Glutamatergic neuron (in vitro differentiated cells): ENCODE measurements at regions not wholly inside any gene's neighbourhood (a gene's known extent, or its start where the extent isn't known, plus 50 kb on each side); places are given as distances from the start of the nearest gene placed in this dataset.
A peak's percentile ranks its signal among the peaks of the same experiment; 100 is the strongest.

Experiments
- DNase-seq: peaks from one replicate; pipeline ENCODE4 v3.0.0; 2022
- H3K27ac Mint-ChIP-seq: one replicate; pipeline ENCODE4 v1.8.0; 2020; ENCODE audit warnings: mild to moderate bottlenecking, mixed read lengths, inconsistent platforms; ENCODE audit not compliant: unreplicated experiment
- H3K27me3 Mint-ChIP-seq: one replicate; pipeline ENCODE4 v1.8.0; 2020; ENCODE audit warnings: mild to moderate bottlenecking, moderate library complexity, mixed read lengths, inconsistent platforms; ENCODE audit not compliant: unreplicated experiment
- H3K36me3 Mint-ChIP-seq: one replicate; pipeline ENCODE4 v1.8.0; 2020; ENCODE audit warnings: mild to moderate bottlenecking, mixed read lengths, inconsistent platforms; ENCODE audit not compliant: unreplicated experiment
- H3K4me1 Mint-ChIP-seq: one replicate; pipeline ENCODE4 v1.8.0; 2020; ENCODE audit warnings: mild to moderate bottlenecking, low read depth, mixed read lengths, inconsistent platforms; ENCODE audit not compliant: unreplicated experiment
- H3K4me3 Mint-ChIP-seq: one replicate; pipeline ENCODE4 v1.8.0; 2020; ENCODE audit warnings: mild to moderate bottlenecking, mixed read lengths, inconsistent platforms; ENCODE audit not compliant: unreplicated experiment
- H3K9me3 Mint-ChIP-seq: one replicate; pipeline ENCODE4 v1.8.0; 2020; ENCODE audit warnings: mild to moderate bottlenecking, moderate library complexity, mixed read lengths, inconsistent platforms; ENCODE audit not compliant: unreplicated experiment
- CTCF ChIP-seq: fragments of 200-600 bp; sonication (generic); IDR thresholded peaks from one replicate; pipeline ENCODE4 v1.5.0; 2021; ENCODE audit not compliant: partially characterized antibody, unreplicated experiment

GRCh38 chr1:232303222-232303620, 326.7 kb downstream of the SIPA1L2 start:
- TF ChIP-seq CTCF = no peak
- no peaks in the 10 kb centered on the region for H3K27me3 Mint-ChIP-seq
- H3K4me1 Mint-ChIP-seq = peaks cover 21% of the 10 kb centered on the region
- no peak overlapping the region for H3K4me3 Mint-ChIP-seq
- H3K27ac Mint-ChIP-seq = no peak overlapping the region
- no peaks in the 10 kb centered on the region for H3K9me3 Mint-ChIP-seq
- no peak for DNase-seq
- H3K36me3 Mint-ChIP-seq = no peaks in the 10 kb centered on the region

GRCh38 chr1:232302376-232303221, 327.3 kb downstream of the SIPA1L2 start:
- Mint-ChIP-seq H3K36me3 (no peaks in the 10 kb centered on the region), H3K9me3 (no peaks in the 10 kb centered on the region), H3K4me1 (peaks cover 21% of the 10 kb centered on the region), H3K27ac (peak overlapping the region; percentile 62), H3K27me3 (no peaks in the 10 kb centered on the region), H3K4me3 (no peak overlapping the region)
- TF ChIP-seq CTCF = no peak
- DNase-seq = no peak

- H3K9me3 Mint-ChIP-seq = no peaks in the 10 kb centered on the region
- TF ChIP-seq CTCF = no peak
- no peak for DNase-seq
- no peaks in the 10 kb centered on the region for H3K36me3 Mint-ChIP-seq
- peaks cover 12% of the 10 kb centered on the region for H3K4me1 Mint-ChIP-seq
- no peak overlapping the region for H3K4me3 Mint-ChIP-seq
- no peaks in the 10 kb centered on the region for H3K27me3 Mint-ChIP-seq
- H3K27ac Mint-ChIP-seq = no peak overlapping the region
These were observed 328.7 kb downstream of the SIPA1L2 start for GRCh38 chr1:232301246-232301645.

GRCh38 chr1:232300466-232300865, 329.5 kb downstream of the SIPA1L2 start:
- Mint-ChIP-seq H3K27ac (no peak overlapping the region), H3K4me1 (peaks cover 12% of the 10 kb centered on the region), H3K4me3 (no peak overlapping the region), H3K9me3 (no peaks in the 10 kb centered on the region), H3K27me3 (no peaks in the 10 kb centered on the region), H3K36me3 (no peaks in the 10 kb centered on the region)
- DNase-seq = no peak
- no peak for TF ChIP-seq CTCF

- no peak for TF ChIP-seq CTCF
- no peaks in the 10 kb centered on the region for H3K9me3 Mint-ChIP-seq
These were observed 333.5 kb downstream of the SIPA1L2 start for GRCh38 chr1:232296461-232296860.

More at GRCh38 chr1:232296461-232296860, 333.5 kb downstream of the SIPA1L2 start:
- no peaks in the 10 kb centered on the region for H3K36me3 Mint-ChIP-seq
- no peaks in the 10 kb centered on the region for H3K4me1 Mint-ChIP-seq
- DNase-seq = no peak
- H3K27ac Mint-ChIP-seq = no peak overlapping the region
- H3K27me3 Mint-ChIP-seq = no peaks in the 10 kb centered on the region
- H3K4me3 Mint-ChIP-seq = no peak overlapping the region
